Stimulated activated CD4-positive, alpha-beta T cell treated with anti-CD3 and anti-CD28 coated beads, Interleukin-2, amount 100 ng/mL, for 4 hours (primary cell): ENCODE measurements at regions not wholly inside any gene's neighbourhood (a gene's known extent, or its start where the extent isn't known, plus 50 kb on each side); places are given as distances from the start of the nearest gene placed in this dataset.
"Not testable (repeated sequence)": the region's sequence is repeated elsewhere in the genome, so short reads cannot be mapped to it uniquely, and the experiment has no call there.

ENCODE experiments used
- DNase-seq: peaks from one replicate; pipeline ENCODE4 v3.0.0-alpha.2; 2020; ENCODE audit warnings: low read depth

- DNase-seq, result no peak
These were observed 217.0 kb downstream of the ANAPC1 start for GRCh38 chr2:111667001-111667400.

DNA sequence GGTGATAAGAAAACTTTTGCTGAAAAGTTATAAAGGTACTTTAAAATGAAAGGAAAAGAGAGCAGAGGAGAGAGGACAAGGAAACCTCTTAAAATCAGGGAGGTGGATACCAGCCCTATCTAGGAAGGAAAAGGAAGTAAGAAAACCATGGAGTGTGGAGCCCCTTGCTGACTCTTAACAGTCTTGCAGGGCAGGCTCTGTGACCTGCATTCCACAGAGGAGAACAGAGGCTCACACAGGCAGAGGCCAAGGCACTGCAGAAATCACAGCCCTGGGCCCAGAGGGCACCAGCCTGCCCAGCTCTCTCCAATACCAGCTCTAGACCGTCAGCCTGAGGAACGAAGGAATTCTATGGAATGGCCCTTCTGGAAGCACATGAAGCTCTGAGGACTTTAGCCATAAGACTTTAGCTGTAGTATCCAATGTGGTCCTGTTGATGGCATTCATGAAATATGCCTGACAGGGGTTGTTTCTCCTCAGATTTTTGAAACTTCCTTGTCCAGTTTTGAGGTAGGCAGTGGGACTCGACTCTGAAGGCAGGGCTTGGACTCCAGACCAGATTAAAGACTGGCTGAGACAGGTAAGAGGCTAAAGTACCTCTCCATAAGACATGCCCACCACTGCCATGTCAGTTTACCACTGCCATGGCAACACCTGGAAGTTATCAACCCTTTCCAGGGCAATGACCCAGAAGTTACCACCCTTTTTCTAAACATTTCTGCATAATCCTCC is 216.3 kb downstream of the ANAPC1 start:
- no peak for DNase-seq

GRCh38 chr2:111668274-111668616 is 215.7 kb downstream of the ANAPC1 start:
- no peak for DNase-seq

DNA sequence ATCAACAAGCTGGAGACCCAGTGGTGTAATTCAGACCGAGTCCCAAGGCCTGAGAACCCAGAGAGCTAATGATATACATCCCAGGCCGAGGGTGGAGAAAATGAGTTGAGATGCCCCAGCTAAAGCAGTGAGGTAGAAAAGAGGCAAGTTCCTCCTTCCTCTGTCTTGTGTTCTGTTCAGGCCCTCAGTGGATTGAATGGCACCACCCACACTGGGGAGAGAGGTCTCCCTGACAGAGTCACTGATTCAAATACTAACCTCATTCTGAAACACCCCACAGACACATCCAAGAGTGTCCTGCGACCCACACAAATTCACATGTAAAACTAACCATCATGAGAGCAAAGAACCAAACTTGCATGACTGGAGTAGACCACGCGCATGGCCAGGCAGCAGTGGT is 215.3 kb downstream of the ANAPC1 start:
- no peak for DNase-seq

GRCh38 chr2:111669928-111670695 is 213.9 kb downstream of the ANAPC1 start:
- DNase-seq, result no peak

- DNase-seq, result no peak
These were observed 213.2 kb downstream of the ANAPC1 start for GRCh38 chr2:111670776-111671175.

- no peak for DNase-seq
These were observed 212.4 kb downstream of the ANAPC1 start for GRCh38 chr2:111671426-111672150.

GRCh38 chr2:111672641-111673040 is 211.4 kb downstream of the ANAPC1 start:
- DNase-seq, result not testable (repeated sequence)

- DNase-seq, result no peak
These were observed 210.5 kb downstream of the ANAPC1 start for GRCh38 chr2:111673526-111673925.

GRCh38 chr2:111675419-111676194 is 208.4 kb downstream of the ANAPC1 start:
- no peak for DNase-seq

DNA sequence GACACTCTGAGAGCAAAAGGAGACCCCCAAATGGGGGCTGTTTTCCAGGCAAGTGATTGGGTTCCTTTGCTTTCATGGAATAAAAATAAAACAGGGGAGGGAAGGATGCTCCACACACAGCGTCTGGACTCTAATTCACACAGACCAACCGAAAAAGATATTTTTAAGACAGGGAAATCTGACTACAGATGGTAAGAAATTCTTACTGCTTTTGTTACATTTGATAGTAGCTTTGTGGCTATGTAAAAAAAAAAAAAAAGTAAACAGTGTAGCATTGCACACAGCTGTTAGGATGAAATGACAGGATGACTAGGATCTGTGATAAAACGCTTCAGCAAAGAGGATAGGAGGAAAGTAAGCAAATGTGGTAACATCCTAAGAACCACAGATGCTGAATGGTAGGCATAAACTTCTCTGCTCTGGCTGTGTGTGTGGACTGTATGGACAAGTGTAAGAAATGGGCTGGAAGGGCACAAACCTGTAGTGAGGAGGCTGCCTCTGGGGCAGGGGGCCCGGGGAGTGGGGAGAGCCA is 207.6 kb downstream of the ANAPC1 start:
- DNase-seq, result no peak

- DNase-seq, result no peak
These were observed 205.8 kb downstream of the ANAPC1 start for GRCh38 chr2:111678161-111678560.

GRCh38 chr2:111678651-111679050 is 205.3 kb downstream of the ANAPC1 start:
- DNase-seq, result no peak

- DNase-seq, result no peak
These were observed 204.8 kb downstream of the ANAPC1 start for GRCh38 chr2:111679202-111679601.

DNA sequence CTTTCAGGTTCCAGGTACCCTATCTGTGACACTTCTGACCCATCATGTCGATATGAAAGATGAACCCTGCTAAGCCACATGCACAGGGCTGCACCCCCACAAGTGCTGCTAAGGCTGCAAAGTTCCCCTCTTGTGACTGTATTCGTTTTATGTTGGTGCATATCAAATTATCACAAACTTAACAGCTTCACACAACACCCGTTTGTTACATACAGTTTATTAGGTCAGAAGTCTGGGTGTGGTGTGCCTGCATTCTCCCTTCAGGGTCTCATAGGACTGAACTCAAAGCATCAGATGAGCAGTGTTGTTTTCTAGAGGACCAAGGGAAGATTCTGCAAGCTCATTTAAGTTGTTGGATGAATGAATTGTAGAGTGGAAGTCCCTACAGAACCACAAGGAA is 199.4 kb downstream of the ANAPC1 start:
- DNase-seq, result no peak

- no peak for DNase-seq
These were observed 198.7 kb downstream of the ANAPC1 start for GRCh38 chr2:111685342-111685741.

DNA sequence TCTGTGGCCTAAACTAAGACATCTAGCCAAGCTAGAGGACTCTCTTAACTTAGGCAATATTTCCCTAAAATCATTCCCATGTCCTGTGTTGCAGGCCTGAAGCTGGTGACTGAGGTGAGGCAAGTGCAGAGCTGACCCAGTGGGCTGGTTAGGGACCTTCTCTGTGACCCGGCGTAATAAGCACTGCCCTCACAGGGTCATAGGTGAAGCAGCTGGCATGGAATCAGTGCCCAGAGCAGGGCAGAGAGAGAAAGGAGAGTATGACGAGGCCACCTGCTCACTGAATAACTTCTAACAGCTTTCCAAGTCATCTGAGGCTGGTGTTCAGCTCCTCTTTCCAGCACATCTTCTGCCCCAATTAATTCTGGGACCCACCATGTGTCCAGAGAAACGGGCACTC is 197.0 kb downstream of the ANAPC1 start:
- DNase-seq, result no peak

GRCh38 chr2:111687911-111688310 is 196.1 kb downstream of the ANAPC1 start:
- DNase-seq, result no peak

GRCh38 chr2:111688482-111688881 is 195.5 kb downstream of the ANAPC1 start:
- DNase-seq, result no peak

DNA sequence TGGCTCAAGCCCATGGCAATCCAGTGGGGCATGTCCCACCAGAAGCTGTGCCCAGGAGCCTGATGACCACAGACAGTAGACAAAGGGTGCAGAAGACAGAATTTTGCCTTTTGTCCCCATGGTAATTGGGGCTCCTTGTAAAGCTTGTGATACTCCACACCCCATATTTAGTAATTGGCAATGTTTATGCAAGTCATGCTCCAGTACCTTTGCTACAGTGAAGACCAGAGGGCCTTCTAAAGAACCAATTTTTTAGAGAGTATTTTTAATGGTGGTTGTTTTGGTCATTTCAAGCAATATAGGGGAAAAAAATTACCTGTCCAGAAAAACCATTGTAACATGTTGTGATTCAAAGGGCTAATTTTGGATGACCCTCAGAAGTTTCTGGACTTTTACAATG is 194.8 kb downstream of the ANAPC1 start:
- no peak for DNase-seq

DNA sequence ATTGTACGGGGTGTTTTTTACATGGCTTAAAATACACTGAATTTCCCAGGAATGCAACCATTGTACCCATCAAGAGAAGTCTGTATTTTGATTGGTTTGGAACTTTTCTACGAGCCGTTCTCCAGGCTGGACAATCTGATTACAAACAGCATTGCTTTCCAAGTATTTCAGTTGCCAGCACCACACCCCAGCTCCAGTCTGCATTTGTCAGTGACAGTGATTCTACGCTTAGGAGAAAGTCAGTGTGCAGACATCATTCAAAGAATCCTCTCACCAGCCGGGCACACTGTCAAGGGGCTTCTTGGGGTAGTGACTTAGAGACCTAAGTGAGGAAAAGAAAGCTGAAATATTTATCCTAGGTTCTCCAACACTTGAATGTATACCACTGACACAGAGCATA is 194.1 kb downstream of the ANAPC1 start:
- DNase-seq, result no peak
